K562 (cell line): ENCODE measurements at regions not wholly inside any gene's neighbourhood (a gene's known extent, or its start where the extent isn't known, plus 50 kb on each side); places are given as distances from the start of the nearest gene placed in this dataset.

Experiments
- L3MBTL2 ChIP-seq: fragments of 450-650 bp; IDR thresholded peaks from 2 replicates; pipeline ENCODE4 v1.6.1; 2016; ENCODE audit warnings: mild to moderate bottlenecking, moderate library complexity
- MYC ChIP-seq, 2 experiments: fragments of 250-450 bp in 1 of 2; sonication (Bioruptor Pico) in 1 of 2; IDR thresholded peaks; 2 replicates each; pipeline versions ENCODE4 v1.5.1 to v1.6.1; 2012 to 2021; ENCODE audit warnings: low read depth in 2 of 2, borderline replicate concordance in 1 of 2, improper control_type of control experiment in 1 of 2, low read length in 1 of 2, mild to moderate bottlenecking in 1 of 2, moderate library complexity in 1 of 2
- YBX1 ChIP-seq: fragments of 450-650 bp; IDR thresholded peaks from 2 replicates; pipeline ENCODE4 v1.7.1; 2016; ENCODE audit warnings: mild to moderate bottlenecking
- ZNF121 ChIP-seq: sonication (generic); formaldehyde crosslinking; conservative IDR thresholded peaks from 2 replicates; pipeline ENCODE4 v1.8.0; 2022; ENCODE audit warnings: missing genetic modification reagents
- TF ChIP-seq, protein P1 (sequence below), 2 experiments: fragments of 450-650 bp in 1 of 2; sonication (generic) in 1 of 2; formaldehyde crosslinking in 1 of 2; IDR thresholded peaks; 2 replicates each; pipeline versions ENCODE4 v1.7.1 to v1.9.0; 2016 to 2022; ENCODE audit warnings: inconsistent platforms in 1 of 2, mild to moderate bottlenecking in 1 of 2, missing genetic modification reagents in 1 of 2

GRCh38 chr5:44603496-44604272 is 205.1 kb upstream of the MRPS30 start (continued):
- TF ChIP-seq, protein P1, sequence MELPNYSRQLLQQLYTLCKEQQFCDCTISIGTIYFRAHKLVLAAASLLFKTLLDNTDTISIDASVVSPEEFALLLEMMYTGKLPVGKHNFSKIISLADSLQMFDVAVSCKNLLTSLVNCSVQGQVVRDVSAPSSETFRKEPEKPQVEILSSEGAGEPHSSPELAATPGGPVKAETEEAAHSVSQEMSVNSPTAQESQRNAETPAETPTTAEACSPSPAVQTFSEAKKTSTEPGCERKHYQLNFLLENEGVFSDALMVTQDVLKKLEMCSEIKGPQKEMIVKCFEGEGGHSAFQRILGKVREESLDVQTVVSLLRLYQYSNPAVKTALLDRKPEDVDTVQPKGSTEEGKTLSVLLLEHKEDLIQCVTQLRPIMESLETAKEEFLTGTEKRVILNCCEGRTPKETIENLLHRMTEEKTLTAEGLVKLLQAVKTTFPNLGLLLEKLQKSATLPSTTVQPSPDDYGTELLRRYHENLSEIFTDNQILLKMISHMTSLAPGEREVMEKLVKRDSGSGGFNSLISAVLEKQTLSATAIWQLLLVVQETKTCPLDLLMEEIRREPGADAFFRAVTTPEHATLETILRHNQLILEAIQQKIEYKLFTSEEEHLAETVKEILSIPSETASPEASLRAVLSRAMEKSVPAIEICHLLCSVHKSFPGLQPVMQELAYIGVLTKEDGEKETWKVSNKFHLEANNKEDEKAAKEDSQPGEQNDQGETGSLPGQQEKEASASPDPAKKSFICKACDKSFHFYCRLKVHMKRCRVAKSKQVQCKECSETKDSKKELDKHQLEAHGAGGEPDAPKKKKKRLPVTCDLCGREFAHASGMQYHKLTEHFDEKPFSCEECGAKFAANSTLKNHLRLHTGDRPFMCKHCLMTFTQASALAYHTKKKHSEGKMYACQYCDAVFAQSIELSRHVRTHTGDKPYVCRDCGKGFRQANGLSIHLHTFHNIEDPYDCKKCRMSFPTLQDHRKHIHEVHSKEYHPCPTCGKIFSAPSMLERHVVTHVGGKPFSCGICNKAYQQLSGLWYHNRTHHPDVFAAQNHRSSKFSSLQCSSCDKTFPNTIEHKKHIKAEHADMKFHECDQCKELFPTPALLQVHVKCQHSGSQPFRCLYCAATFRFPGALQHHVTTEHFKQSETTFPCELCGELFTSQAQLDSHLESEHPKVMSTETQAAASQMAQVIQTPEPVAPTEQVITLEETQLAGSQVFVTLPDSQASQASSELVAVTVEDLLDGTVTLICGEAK (IDR thresholded peaks at IDR 0.05): no peak
- TF ChIP-seq, protein P1 (CRISPR knock-in tag; IDR thresholded peaks at IDR 0.05): no peak
- TF ChIP-seq MYC (IDR thresholded peaks at IDR 0.05; ENCODE audit: low read depth, low read length): no peak
- no peak for TF ChIP-seq MYC (CRISPR knock-in tag; IDR thresholded peaks at IDR 0.05; ENCODE audit: borderline replicate concordance, low read depth)
- TF ChIP-seq L3MBTL2: no peak
- TF ChIP-seq YBX1: no peak
- no peak for TF ChIP-seq ZNF121 (CRISPR knock-in tag)
